Inferior parietal cortex (tissue), 1 donor: ENCODE measurements at regions not wholly inside any gene's neighbourhood (a gene's known extent, or its start where the extent isn't known, plus 50 kb on each side); places are given as distances from the start of the nearest gene placed in this dataset.
"Not testable (repeated sequence)": the region's sequence is repeated elsewhere in the genome, so short reads cannot be mapped to it uniquely, and the experiment has no call there.

ENCODE experiments used
- DNase-seq: peaks from one replicate; pipeline ENCODE4 v3.0.0-alpha.2; 2016; ENCODE audit errors: extremely low spot score

- no peak for DNase-seq
Measured at GRCh38 chr22:22372086-22372485, 127.5 kb downstream of the VPREB1 start.

GRCh38 chr22:22374163-22374562 lies 129.6 kb downstream of the VPREB1 start:
- no peak for DNase-seq

- no peak for DNase-seq
Measured at GRCh38 chr22:22374579-22374978, 130.0 kb downstream of the VPREB1 start.

- DNase-seq: no peak
Measured at GRCh38 chr22:22375576-22376351, 131.2 kb downstream of the VPREB1 start.

- DNase-seq: no peak
Measured at GRCh38 chr22:22376352-22376706, 131.7 kb downstream of the VPREB1 start.

GRCh38 chr22:22376884-22377283 lies 131.7 kb downstream of the ZNF280B start:
- not testable (repeated sequence) for DNase-seq

GRCh38 chr22:22377335-22377734 lies 131.2 kb downstream of the ZNF280B start:
- DNase-seq: no peak

GRCh38 chr22:22378446-22379415 lies 129.8 kb downstream of the ZNF280B start:
- DNase-seq: no peak

- no peak for DNase-seq
Measured at GRCh38 chr22:22380098-22381030, 128.2 kb downstream of the ZNF280B start.

- DNase-seq: not testable (repeated sequence)
Measured at GRCh38 chr22:22381292-22381691, 127.2 kb downstream of the ZNF280B start.

- no peak for DNase-seq
Measured at GRCh38 chr22:22384267-22384666, 124.3 kb downstream of the ZNF280B start.

GRCh38 chr22:22384668-22385244 lies 123.8 kb downstream of the ZNF280B start:
- DNase-seq: no peak

GRCh38 chr22:22386602-22387385 lies 121.7 kb downstream of the ZNF280B start:
- DNase-seq: no peak

- DNase-seq: no peak
Measured at GRCh38 chr22:22387386-22387736, 121.2 kb downstream of the ZNF280B start.

- DNase-seq: no peak
Measured at GRCh38 chr22:22388090-22388489, 120.5 kb downstream of the ZNF280B start.

GRCh38 chr22:22388494-22388893 lies 120.0 kb downstream of the ZNF280B start:
- DNase-seq: no peak

GRCh38 chr22:22389467-22389866 lies 119.1 kb downstream of the ZNF280B start:
- no peak for DNase-seq

GRCh38 chr22:22390989-22391388 lies 117.6 kb downstream of the ZNF280B start:
- DNase-seq: no peak

- no peak for DNase-seq
Measured at GRCh38 chr22:22391543-22391942, 117.0 kb downstream of the ZNF280B start.

- no peak for DNase-seq
Measured at GRCh38 chr22:22392131-22392530, 116.4 kb downstream of the ZNF280B start.

GRCh38 chr22:22394591-22394990 lies 114.0 kb downstream of the ZNF280B start:
- DNase-seq: no peak
